Ascending aorta (tissue), 2 donors: ENCODE measurements at regions not wholly inside any gene's neighbourhood (a gene's known extent, or its start where the extent isn't known, plus 50 kb on each side); places are given as distances from the start of the nearest gene placed in this dataset.

Experiments used
- DNase-seq, 2 donors: peaks; one replicate each; pipeline ENCODE4 v3.0.0-alpha.2; 2019; ENCODE audit warnings: low spot score in 2 of 2
- H3K27ac ChIP-seq, 2 donors: fragments of 200-600 bp; sonication (generic); one replicate each; pipeline ENCODE4 v1.5.1; 2016 to 2017; ENCODE audit warnings: mild to moderate bottlenecking in 1 of 2
- H3K27me3 ChIP-seq: fragments of 200-600 bp; sonication (generic); one replicate; pipeline ENCODE4 v1.5.1; 2017
- H3K36me3 ChIP-seq, 2 donors: fragments of 200-600 bp; sonication (generic); one replicate each; pipeline ENCODE4 v1.5.1; 2016
- H3K4me1 ChIP-seq, 2 donors: fragments of 200-600 bp; sonication (generic); one replicate each; pipeline ENCODE4 v1.5.1; 2016 to 2017; ENCODE audit warnings: mild to moderate bottlenecking in 1 of 2
- H3K4me3 ChIP-seq, 2 donors: fragments of 200-600 bp; sonication (generic); one replicate each; pipeline ENCODE4 v1.5.1; 2016 to 2017; ENCODE audit warnings: mild to moderate bottlenecking in 1 of 2
- H3K9me3 ChIP-seq, 2 donors: fragments of 200-600 bp; sonication (generic); one replicate each; pipeline ENCODE4 v1.5.1; 2016
- CTCF ChIP-seq, 3 experiments: fragments of 200-600 bp in 2 of 3; fragments of 450-650 bp in 1 of 3; sonication (generic) in 2 of 3; IDR thresholded peaks; one replicate each; pipeline ENCODE4 v1.5.1; 2016 to 2019; ENCODE audit warnings: antibody characterized with exemption in 3 of 3, mild to moderate bottlenecking in 1 of 3, moderate library complexity in 1 of 3
- intact Hi-C: fragments of 100-400 bp; cut with DNase I; formaldehyde crosslinking; loops from one replicate; pipeline ENCODE4 v1.15.1; 2023

- TF ChIP-seq CTCF (IDR thresholded peaks at IDR 0.05), result no peak
- DNase-seq, result no peak
- H3K9me3 ChIP-seq, result no peaks in the 10 kb centered on the region
- H3K4me3 ChIP-seq, result no peak overlapping the region
- H3K4me1 ChIP-seq, result no peaks in the 10 kb centered on the region
- intact Hi-C loops, result no loop called here
- H3K27me3 ChIP-seq, result no peaks in the 10 kb centered on the region
- no peak overlapping the region for H3K27ac ChIP-seq
- no peaks in the 10 kb centered on the region for H3K36me3 ChIP-seq
Observed at GRCh38 chr2:139457873-139458272, 677.7 kb upstream of the NXPH2 start.

- no peaks in the 10 kb centered on the region for H3K4me1 ChIP-seq
- DNase-seq, result no peak
- no peaks in the 10 kb centered on the region for H3K36me3 ChIP-seq
- H3K27me3 ChIP-seq, result no peaks in the 10 kb centered on the region
- H3K27ac ChIP-seq, result no peak overlapping the region
- H3K9me3 ChIP-seq, result no peaks in the 10 kb centered on the region
- no peak overlapping the region for H3K4me3 ChIP-seq
- intact Hi-C loops, result no loop called here
- TF ChIP-seq CTCF (IDR thresholded peaks at IDR 0.05), result no peak
Observed at GRCh38 chr2:139454251-139454650, 674.1 kb upstream of the NXPH2 start.

GRCh38 chr2:139439100-139439499 is 658.9 kb upstream of the NXPH2 start:
- H3K9me3 ChIP-seq, result no peaks in the 10 kb centered on the region
- DNase-seq, result no peak
- H3K27ac ChIP-seq, result no peak overlapping the region
- H3K4me3 ChIP-seq, result no peak overlapping the region
- TF ChIP-seq CTCF (IDR thresholded peaks at IDR 0.05), result no peak
- H3K27me3 ChIP-seq, result no peaks in the 10 kb centered on the region
- H3K4me1 ChIP-seq, result no peaks in the 10 kb centered on the region
- H3K36me3 ChIP-seq, result no peaks in the 10 kb centered on the region
- intact Hi-C loops, result no loop called here

GRCh38 chr2:139438478-139438877 is 658.3 kb upstream of the NXPH2 start:
- Histone ChIP-seq H3K27me3 (no peaks in the 10 kb centered on the region), H3K27ac (no peak overlapping the region), H3K36me3 (no peaks in the 10 kb centered on the region), H3K9me3 (no peaks in the 10 kb centered on the region), H3K4me1 (no peaks in the 10 kb centered on the region), H3K4me3 (no peak overlapping the region)
- intact Hi-C loops, result no loop called here
- DNase-seq, result no peak
- TF ChIP-seq CTCF (IDR thresholded peaks at IDR 0.05), result no peak

GRCh38 chr2:139427164-139427563 is 647.0 kb upstream of the NXPH2 start:
- TF ChIP-seq CTCF (IDR thresholded peaks at IDR 0.05), result no peak
- no peaks in the 10 kb centered on the region for H3K4me1 ChIP-seq
- intact Hi-C loops, result no loop called here

GRCh38 chr2:139424101-139424500 is 643.9 kb upstream of the NXPH2 start:
- no peak for DNase-seq
- H3K27me3 ChIP-seq, result no peaks in the 10 kb centered on the region
- no peak overlapping the region for H3K4me3 ChIP-seq
- no peak overlapping the region for H3K27ac ChIP-seq
- no peak for TF ChIP-seq CTCF (IDR thresholded peaks at IDR 0.05)
- H3K4me1 ChIP-seq, result no peaks in the 10 kb centered on the region
- intact Hi-C loops, result no loop called here
- no peaks in the 10 kb centered on the region for H3K9me3 ChIP-seq
- H3K36me3 ChIP-seq, result no peaks in the 10 kb centered on the region

More at GRCh38 chr2:139427164-139427563, 647.0 kb upstream of the NXPH2 start:
- Histone ChIP-seq H3K9me3 (no peaks in the 10 kb centered on the region), H3K27me3 (no peaks in the 10 kb centered on the region), H3K27ac (no peak overlapping the region), H3K36me3 (no peaks in the 10 kb centered on the region), H3K4me3 (no peak overlapping the region)
- no peak for DNase-seq
